NT2/D1 (cell line): ENCODE measurements at regions not wholly inside any gene's neighbourhood (a gene's known extent, or its start where the extent isn't known, plus 50 kb on each side); places are given as distances from the start of the nearest gene placed in this dataset.

Experiments
- SUZ12 ChIP-seq: IDR thresholded peaks from 2 replicates; pipeline ENCODE4 v1.6.1; 2011; ENCODE audit not compliant: insufficient read length, insufficient read depth; ENCODE audit errors: extremely low read depth
- YY1 ChIP-seq: IDR thresholded peaks from 2 replicates; pipeline ENCODE4 v1.6.1; 2011; ENCODE audit not compliant: insufficient read length, insufficient read depth
- ZNF274 ChIP-seq: IDR thresholded peaks from 2 replicates; pipeline ENCODE4 v1.6.1; 2011; ENCODE audit warnings: mild to moderate bottlenecking, low read depth, low read length

GRCh38 chr1:14326857-14327256, 271.6 kb upstream of the KAZN start:
- no peak for TF ChIP-seq YY1
- no peak for TF ChIP-seq SUZ12
- TF ChIP-seq ZNF274, result no peak
